SH-SY5Y (cell line): ENCODE measurements at regions not wholly inside any gene's neighbourhood (a gene's known extent, or its start where the extent isn't known, plus 50 kb on each side); places are given as distances from the start of the nearest gene placed in this dataset.

Experiments used
- GATA2 ChIP-seq: IDR thresholded peaks from 2 replicates; pipeline ENCODE4 v1.6.1; 2011; ENCODE audit warnings: mild to moderate bottlenecking, low read depth, low read length
- GATA3 ChIP-seq: IDR thresholded peaks from 2 replicates; pipeline ENCODE4 v1.6.1; 2011; ENCODE audit warnings: low read depth, mild to moderate bottlenecking, low read length, moderate library complexity

DNA sequence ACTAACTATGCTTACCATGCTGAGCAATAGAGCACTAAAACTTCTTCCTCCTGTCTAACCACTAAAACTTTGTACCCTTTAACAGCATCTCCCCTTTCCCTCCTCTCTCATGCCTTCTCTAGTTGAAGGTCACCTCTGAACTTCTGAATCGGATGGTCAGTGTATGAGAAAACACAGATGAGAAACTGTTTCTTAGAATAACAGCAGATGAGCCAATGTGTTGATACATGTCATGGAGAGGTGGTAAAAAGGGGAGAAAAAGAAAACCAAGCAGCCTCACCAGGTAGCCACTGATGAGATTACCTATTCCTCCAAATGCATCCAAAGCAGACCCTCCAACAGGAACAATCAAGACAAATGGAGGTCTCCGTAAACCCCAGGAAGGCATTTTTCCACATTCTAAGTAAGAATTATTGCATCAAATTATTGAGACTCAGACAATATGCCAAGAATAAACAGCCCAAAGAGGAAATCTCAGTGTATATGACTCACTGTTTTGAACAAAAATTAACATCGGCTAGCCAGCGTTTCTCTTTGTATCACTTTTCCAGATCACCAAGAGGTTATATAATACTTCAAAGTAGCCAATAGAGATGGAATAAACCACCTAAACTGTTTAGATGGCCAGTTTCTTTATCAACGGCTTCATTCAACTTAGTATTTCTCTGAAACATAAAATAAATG, 793.3 kb upstream of the SOX9 start:
- TF ChIP-seq GATA2 (no peak), GATA3 (no peak)

GRCh38 chr17:71329310-71330098, 791.3 kb upstream of the SOX9 start:
- TF ChIP-seq GATA3 (no peak), GATA2 (no peak)

- TF ChIP-seq GATA3: no peak
Observed at GRCh38 chr17:71330099-71330375, 790.8 kb upstream of the SOX9 start.

DNA sequence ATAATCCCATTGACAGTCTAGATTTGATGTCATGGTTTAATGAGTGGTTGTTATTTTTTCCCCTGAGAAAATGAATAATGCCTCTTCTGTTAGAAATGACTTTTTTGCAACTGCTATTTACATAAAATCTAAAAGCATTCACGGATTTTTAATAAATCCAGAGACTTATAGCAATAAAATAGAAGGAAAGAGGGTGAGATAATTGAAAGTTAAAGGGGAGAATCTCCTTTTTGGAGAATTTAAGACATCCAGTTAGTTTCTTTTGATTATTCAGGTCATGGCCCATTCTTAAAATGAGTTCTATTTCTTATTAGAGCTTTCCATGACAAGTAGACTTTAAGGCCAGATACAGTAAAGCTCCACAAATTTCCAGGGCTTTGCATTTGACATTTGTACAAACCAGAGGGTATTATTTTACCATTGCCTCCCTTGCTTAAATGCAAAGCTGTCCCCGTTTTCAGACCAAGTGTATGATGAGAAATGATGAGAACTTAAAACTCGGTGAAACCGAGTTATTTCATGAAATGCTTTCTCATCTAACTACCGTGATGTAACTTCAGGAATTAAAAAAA, 789.0 kb upstream of the SOX9 start:
- TF ChIP-seq GATA2: no peak
- no peak for TF ChIP-seq GATA3

DNA sequence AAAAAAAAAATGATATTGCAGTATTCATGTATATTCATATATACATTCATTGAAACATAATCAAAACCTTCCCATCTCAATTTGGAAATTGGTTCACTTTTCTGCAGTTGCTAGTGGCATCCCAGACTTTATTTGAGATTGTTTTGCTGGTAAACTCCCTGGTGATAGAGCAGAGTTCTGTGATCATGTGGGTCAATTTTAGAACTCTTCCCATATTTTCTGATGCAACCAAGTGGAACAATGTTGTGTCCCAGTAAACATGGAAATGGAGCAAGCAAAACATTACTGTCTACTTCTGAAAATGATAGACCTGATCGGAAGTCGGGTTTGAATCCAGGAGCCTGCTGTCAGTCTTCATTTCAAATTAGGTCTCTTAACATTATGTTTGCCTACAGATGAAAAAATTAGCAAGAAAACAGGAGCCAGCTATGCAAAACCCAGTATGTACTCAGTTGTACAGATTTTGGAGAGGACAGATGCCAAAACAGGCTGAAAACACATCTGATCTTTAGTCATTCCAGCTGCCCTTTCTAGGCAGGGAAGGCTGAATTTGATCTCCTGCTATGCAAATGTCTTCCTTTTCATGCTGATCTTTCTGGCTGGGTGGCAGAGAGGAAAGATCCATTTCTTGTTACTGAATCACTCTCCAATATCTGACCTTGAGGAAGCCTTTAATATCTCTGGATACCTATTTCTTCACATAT, 786.6 kb upstream of the SOX9 start:
- TF ChIP-seq GATA2 (no peak), GATA3 (no peak)

DNA sequence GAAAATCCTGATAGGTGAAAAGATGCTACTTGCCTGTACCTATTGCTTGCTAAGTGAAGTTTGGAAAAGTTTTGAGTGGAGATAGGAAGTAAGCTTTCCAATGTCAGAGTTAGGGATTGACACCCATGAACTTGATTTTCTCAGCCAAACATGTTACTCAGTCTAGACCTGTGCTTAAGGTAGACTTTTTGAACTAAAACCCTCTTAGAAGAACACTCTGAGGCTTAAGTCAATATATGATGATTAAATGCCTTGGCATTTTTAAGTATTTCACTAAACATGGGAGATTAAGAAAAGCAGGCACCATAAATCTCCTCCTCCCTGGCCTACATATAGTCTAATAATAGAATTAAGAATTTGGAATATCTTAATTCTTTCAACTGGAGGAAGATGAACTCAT, 785.6 kb upstream of the SOX9 start:
- TF ChIP-seq GATA2 (no peak), GATA3 (no peak)

GRCh38 chr17:71337938-71338337, 782.9 kb upstream of the SOX9 start:
- TF ChIP-seq GATA2: no peak
- no peak for TF ChIP-seq GATA3

DNA sequence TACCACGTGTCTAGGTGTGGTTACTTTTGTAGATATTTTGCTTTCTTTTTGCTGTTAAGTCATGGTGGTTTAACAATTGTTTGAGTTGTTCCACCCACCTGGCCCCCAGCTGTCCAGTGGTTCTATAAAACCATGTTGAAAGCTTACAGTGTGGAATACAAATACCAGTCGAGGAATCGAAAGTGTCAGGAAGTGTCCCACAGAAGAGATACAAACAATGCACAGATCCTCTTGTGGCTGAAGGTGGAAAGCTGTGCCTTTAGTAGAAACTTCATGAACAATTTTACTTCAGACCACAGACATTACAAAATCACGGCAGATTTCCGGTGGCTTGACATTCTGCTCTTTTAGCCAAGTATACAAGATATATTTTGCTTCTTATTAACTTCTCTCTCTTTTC, 782.4 kb upstream of the SOX9 start:
- TF ChIP-seq GATA3 (no peak), GATA2 (no peak)

GRCh38 chr17:71339206-71339605, 781.6 kb upstream of the SOX9 start:
- no peak for TF ChIP-seq GATA3

DNA sequence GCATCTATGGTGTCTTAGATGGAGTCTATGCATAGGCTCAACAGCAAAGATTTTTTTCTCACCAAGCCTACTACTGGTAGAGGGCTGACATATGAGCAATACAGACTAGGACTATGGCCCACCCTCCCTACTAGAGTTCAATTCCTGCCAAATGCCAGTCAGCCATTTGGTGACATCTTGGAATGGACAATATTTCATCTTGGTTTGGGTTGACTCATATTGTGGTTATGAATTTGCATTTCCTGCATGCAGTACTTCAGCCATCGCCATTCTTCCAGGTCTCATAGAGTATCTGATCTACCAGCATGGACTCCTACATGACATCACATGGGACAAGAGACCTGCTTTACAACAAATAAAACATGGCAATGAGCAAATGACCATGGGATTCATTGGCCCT, 778.1 kb upstream of the SOX9 start:
- no peak for TF ChIP-seq GATA2
- no peak for TF ChIP-seq GATA3

DNA sequence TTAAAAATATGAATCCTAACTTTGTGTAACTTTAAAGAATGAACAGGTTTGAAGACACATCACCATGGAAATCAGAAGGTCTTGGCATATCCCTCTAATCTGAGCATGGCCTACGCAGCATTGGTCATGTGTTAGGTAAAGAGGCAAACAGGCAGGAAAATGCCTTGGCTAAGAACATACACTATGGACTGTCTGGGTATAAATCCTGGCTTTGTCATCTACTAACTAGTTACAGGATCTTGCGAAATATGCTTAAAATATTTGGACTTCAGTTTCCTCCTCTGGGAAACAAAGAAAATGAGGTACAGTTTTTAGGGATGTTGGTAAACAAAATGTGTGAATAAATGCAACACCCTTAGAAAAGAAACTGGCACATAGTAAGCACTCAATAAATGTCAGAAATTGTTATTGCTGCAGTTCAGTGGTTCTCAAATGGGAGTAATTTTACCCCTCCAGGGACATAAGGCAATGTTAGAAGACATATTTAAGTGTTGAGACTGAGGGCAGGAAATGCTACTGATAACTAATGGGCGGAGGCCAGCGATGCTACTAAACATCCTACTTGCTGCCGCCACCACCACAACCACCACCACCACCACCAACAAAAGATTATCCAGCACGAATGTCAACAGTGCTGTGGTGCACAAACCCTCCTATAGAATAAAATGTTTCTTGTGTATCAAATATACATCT, 770.8 kb upstream of the SOX9 start:
- TF ChIP-seq GATA3 (no peak), GATA2 (no peak)

DNA sequence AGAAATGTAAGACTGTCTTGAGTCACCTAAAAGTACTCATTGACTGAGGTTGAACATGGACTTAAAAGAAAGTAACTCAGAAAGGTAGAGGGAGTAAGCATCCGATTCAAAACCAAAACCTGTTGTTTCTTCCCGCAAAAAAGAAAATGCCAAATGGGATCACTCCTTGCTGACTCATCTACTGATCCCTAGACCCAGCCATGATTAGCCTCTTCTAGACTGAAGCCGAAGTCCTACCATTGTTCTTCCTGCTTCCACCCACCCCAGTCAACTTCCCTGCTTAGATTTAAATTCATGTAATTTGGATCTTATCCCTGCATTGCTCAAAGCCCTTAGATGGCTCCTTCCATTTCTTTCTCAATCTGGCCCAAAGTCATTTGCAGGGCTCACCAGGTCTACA, 760.5 kb upstream of the SOX9 start:
- TF ChIP-seq GATA3: no peak
- no peak for TF ChIP-seq GATA2

DNA sequence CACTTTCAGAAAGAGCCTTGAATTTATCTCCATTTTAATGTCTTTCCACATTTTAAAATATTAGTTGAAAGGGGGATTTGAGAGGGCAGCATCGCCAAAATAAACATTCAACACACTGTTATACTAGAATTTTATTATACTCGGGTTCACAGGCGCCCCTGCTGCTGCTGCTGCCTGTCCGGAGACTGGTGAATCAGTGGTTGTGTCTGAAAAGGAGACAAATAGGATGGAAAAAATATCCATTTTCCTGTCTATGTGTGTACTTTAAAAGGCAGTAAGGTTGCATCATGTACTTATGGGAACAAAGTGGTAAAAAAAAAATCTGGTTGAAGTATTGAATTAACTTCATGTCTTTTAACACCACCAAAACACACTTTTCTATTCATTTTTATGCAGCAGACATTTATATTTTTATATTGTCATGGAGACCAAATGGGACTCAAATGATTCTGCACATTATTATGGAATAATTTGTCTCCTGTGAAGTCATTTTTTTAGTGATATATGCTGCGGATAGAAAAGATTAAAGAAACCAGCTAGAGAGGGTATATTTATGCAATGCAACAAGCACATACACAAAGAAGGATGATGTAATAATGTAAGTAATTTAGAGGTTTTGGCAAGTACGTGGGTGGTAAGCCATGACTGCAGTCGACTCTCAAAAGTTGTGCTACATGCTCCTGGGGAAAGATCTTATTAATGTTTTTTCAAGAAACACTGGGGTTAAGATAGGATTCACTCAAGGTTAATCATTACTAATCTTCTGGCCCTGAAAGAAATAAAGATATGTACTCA, 759.0 kb upstream of the SOX9 start:
- TF ChIP-seq GATA2 (no peak), GATA3 (no peak)
